Endothelial cell of umbilical vein (primary cell): ENCODE measurements at regions not wholly inside any gene's neighbourhood (a gene's known extent, or its start where the extent isn't known, plus 50 kb on each side); places are given as distances from the start of the nearest gene placed in this dataset.

Experiments used
- BruUV-seq: library from RNA; stranded (reverse); fragments of 400-500 nt; replicated peaks from 2 replicates; lab custom pipeline; 2021; lab: Mats Ljungman, UMichigan
- CTCF ChIA-PET: fragments of 300-600, 350-600 bp; sonication (Branson Sonifier 250); formaldehyde crosslinking; loops from one replicate; lab custom pipeline; 2021; ENCODE audit warnings: antibody characterized with exemption, inconsistent platforms; lab: Charles Lee
- POLR2A ChIA-PET: fragments of 300-600, 350-600 bp; sonication (Branson Sonifier 250); formaldehyde crosslinking; loops from one replicate; lab custom pipeline; 2021; ENCODE audit warnings: antibody characterized with exemption, inconsistent platforms; lab: Charles Lee
- DNase-seq: peaks from one replicate; pipeline ENCODE4 v3.0.0-alpha.2; 2011; ENCODE audit warnings: low read depth, low spot score
- FAIRE-seq: peaks from 2 replicates; lab custom pipeline; 2011; peaks lifted over from hg19 to GRCh38; lab: Jason Lieb, UNC
- H2AFZ ChIP-seq: 2 replicates; pipeline ENCODE4 v1.6.0; 2012; ENCODE audit warnings: low read depth, low read length, control low read depth, inconsistent platforms
- H3K27ac ChIP-seq: 2 replicates; pipeline ENCODE4 v1.5.1; 2011; ENCODE audit warnings: low read depth, mild to moderate bottlenecking, control low read depth, low read length, moderate library complexity; ENCODE audit not compliant: insufficient read depth
- H3K27me3 ChIP-seq, 2 experiments: 2 replicates each; pipeline versions ENCODE4 v1.6.0 to v1.6.1; 2011; ENCODE audit warnings: low read length in 2 of 2, mixed read lengths in 1 of 2; ENCODE audit not compliant: control insufficient read depth in 2 of 2, insufficient read depth in 2 of 2
- H3K36me3 ChIP-seq, 2 experiments: 2 replicates in 1 of 2; 3 replicates in 1 of 2; pipeline ENCODE4 v1.5.1; 2011; ENCODE audit warnings: low read length in 2 of 2, mild to moderate bottlenecking in 1 of 2, moderate library complexity in 1 of 2; ENCODE audit not compliant: control insufficient read depth in 2 of 2, insufficient read depth in 2 of 2; ENCODE audit errors: extremely low read depth in 1 of 2
- H3K4me1 ChIP-seq: 3 replicates; pipeline ENCODE4 v1.5.1; 2011; ENCODE audit warnings: mild to moderate bottlenecking, low read length; ENCODE audit not compliant: control insufficient read depth, insufficient read depth; ENCODE audit errors: extremely low read depth
- H3K4me2 ChIP-seq: 2 replicates; pipeline ENCODE4 v1.6.1; 2011; ENCODE audit warnings: low read length, control low read depth, mixed read lengths; ENCODE audit not compliant: insufficient read depth
- H3K4me3 ChIP-seq, 3 experiments: fragments of 200-600 bp in 1 of 3; sonication (generic), shearing (Covaris generic) in 1 of 3; replicated peaks in 1 of 3; 2 replicates each; pipeline ENCODE4 v1.5.1; 2011 to 2016; ENCODE audit warnings: control low read depth in 3 of 3, low read length in 3 of 3, mild to moderate bottlenecking in 2 of 3, inconsistent platforms in 1 of 3, low read depth in 1 of 3, moderate library complexity in 1 of 3; ENCODE audit not compliant: insufficient read depth in 1 of 3
- H3K79me2 ChIP-seq: 2 replicates; pipeline ENCODE4 v1.6.0; 2012; ENCODE audit warnings: low read length, inconsistent platforms; ENCODE audit not compliant: control insufficient read depth, insufficient read depth
- H3K9ac ChIP-seq: replicated peaks from 2 replicates; pipeline ENCODE3; 2011; ENCODE audit warnings: low read length, control low read depth; ENCODE audit not compliant: insufficient read depth; ENCODE audit errors: extremely low read depth
- H3K9me1 ChIP-seq: replicated peaks from 3 replicates; pipeline ENCODE4 v1.6.0; 2011; ENCODE audit warnings: mild to moderate bottlenecking, low read length; ENCODE audit not compliant: control insufficient read depth, insufficient read depth; ENCODE audit errors: extremely low read depth
- H3K9me3 ChIP-seq: replicated peaks from 2 replicates; pipeline ENCODE4 v1.5.1; 2012; ENCODE audit warnings: low read length, inconsistent platforms; ENCODE audit not compliant: control insufficient read depth, insufficient read depth
- H4K20me1 ChIP-seq: replicated peaks from 2 replicates; pipeline ENCODE3; 2011; ENCODE audit warnings: mild to moderate bottlenecking, low read length; ENCODE audit not compliant: control insufficient read depth, insufficient read depth; ENCODE audit errors: extremely low read depth
- CTCF ChIP-seq, 2 donors: IDR thresholded peaks; 1 replicate in 1 of 2; 2 replicates in 1 of 2; pipeline ENCODE4 v1.5.1; 2011; ENCODE audit warnings: low read length in 2 of 2, mild to moderate bottlenecking in 2 of 2, moderate library complexity in 2 of 2, control low read depth in 1 of 2, inconsistent platforms in 1 of 2, low read depth in 1 of 2; ENCODE audit not compliant: insufficient read depth in 1 of 2; ENCODE audit errors: extremely low read depth in 1 of 2
- GATA2 ChIP-seq: IDR thresholded peaks from 2 replicates; pipeline ENCODE4 v1.7.0; 2011; ENCODE audit warnings: low read depth, mild to moderate bottlenecking, moderate library complexity, mixed read lengths, low read length; ENCODE audit not compliant: insufficient read length, insufficient read depth
- JUN ChIP-seq: IDR thresholded peaks from 2 replicates; pipeline ENCODE4 v1.6.1; 2011; ENCODE audit warnings: borderline replicate concordance, low read depth; ENCODE audit not compliant: insufficient read length, insufficient read depth
- POLR2A ChIP-seq: IDR thresholded peaks from 2 replicates; pipeline ENCODE4 v1.6.1; 2012; ENCODE audit warnings: low read depth, mild to moderate bottlenecking, control low read depth, low read length
- dilution Hi-C: fragments of 300-500 bp; cut with MboI; formaldehyde crosslinking; loops from one replicate; pipeline ENCODE4 v1.15.0; 2019; ENCODE audit warnings: low sequenced_read_pairs; ENCODE audit not compliant: extremely low pct_ligation_motif_present
- intact Hi-C: fragments of 100-400 bp; cut with micrococcal nuclease; formaldehyde crosslinking; loops from one replicate; pipeline ENCODE4 v1.10.0; 2022

DNA sequence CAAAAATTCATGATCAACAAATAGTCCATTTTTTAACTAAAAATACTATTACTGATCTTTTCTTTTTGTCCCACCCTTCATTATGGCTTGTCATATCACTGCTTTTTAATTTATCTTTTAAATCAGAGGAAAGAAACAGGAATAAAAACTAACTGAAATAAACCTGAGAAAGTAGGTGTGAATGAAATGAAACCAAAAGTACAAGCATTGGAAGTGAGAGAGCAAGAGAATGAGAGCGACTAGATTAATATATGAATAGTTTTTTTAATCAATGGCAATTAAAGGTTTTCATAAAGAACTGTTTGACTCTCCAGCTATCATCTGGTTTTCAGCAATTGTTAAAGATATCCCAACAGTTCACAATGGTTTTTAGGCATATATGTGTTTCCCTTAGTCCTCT lies 137.8 kb downstream of the SPAG6 start:
- Histone ChIP-seq H2AFZ (no peak overlapping the region), H3K9ac (no peak overlapping the region), H3K9me3 (no peaks in the 10 kb centered on the region), H3K27me3 (peaks cover 16 to 34% of the 10 kb centered on the region in 2 experiments), H3K4me3 (no peak overlapping the region), H3K4me2 (no peak overlapping the region), H3K36me3 (no peaks in the 10 kb centered on the region), H3K9me1 (no peaks in the 10 kb centered on the region), H4K20me1 (no peaks in the 10 kb centered on the region), H3K79me2 (no peaks in the 10 kb centered on the region), H3K27ac (no peak overlapping the region), H3K4me1 (peaks cover 4% of the 10 kb centered on the region)
- CTCF ChIA-PET: no interaction called here
- POLR2A ChIA-PET: no interaction called here
- DNase-seq: no peak
- no TSS peak for BruUV-seq
- no peak for TF ChIP-seq GATA2
- TF ChIP-seq CTCF (IDR thresholded peaks at IDR 0.05; ENCODE audit: extremely low read depth in 1 of 2, insufficient read depth in 1 of 2, low read depth in 1 of 2, low read length in 2 of 2): no peak
- TF ChIP-seq POLR2A: no peak
- no peak for TF ChIP-seq JUN
- dilution Hi-C loops (no loop called here), intact Hi-C loops (no loop called here)
- FAIRE-seq: no peak
